Loucy (cell line): ENCODE measurements at regions not wholly inside any gene's neighbourhood (a gene's known extent, or its start where the extent isn't known, plus 50 kb on each side); places are given as distances from the start of the nearest gene placed in this dataset.

Experiments used
- H2AFZ ChIP-seq: fragments of 200-600 bp; sonication (generic); 2 replicates; pipeline ENCODE4 v1.6.0; 2016; ENCODE audit warnings: antibody characterized with exemption, mild to moderate bottlenecking, low read length, moderate library complexity
- H3F3A ChIP-seq: fragments of 200-600 bp; 2 replicates; pipeline ENCODE4 v1.6.0; 2016; ENCODE audit warnings: antibody characterized with exemption, low read depth, mild to moderate bottlenecking
- H3K27me3 ChIP-seq: fragments of 200-600 bp; sonication (generic); 2 replicates; pipeline ENCODE4 v1.6.1; 2014; ENCODE audit warnings: low read length, mild to moderate bottlenecking; ENCODE audit not compliant: insufficient read depth, poor library complexity, severe bottlenecking
- H3K36me3 ChIP-seq: fragments of 200-600 bp; sonication (generic); 2 replicates; pipeline ENCODE4 v1.6.1; 2016; ENCODE audit warnings: low read length; ENCODE audit not compliant: insufficient read depth
- H3K4me1 ChIP-seq: fragments of 200-600 bp; sonication (generic); 2 replicates; pipeline ENCODE4 v1.5.1; 2014; ENCODE audit warnings: low read length, mild to moderate bottlenecking; ENCODE audit not compliant: insufficient read depth, poor library complexity, severe bottlenecking
- H3K4me2 ChIP-seq: fragments of 200-600 bp; sonication (generic); 2 replicates; pipeline ENCODE4 v1.6.0; 2014; ENCODE audit warnings: antibody characterized with exemption, low read length, low read depth, mild to moderate bottlenecking; ENCODE audit not compliant: poor library complexity, severe bottlenecking
- H3K4me3 ChIP-seq: fragments of 200-600 bp; sonication (generic); 2 replicates; pipeline ENCODE4 v1.5.1; 2014; ENCODE audit warnings: low read length, mild to moderate bottlenecking, mixed read lengths; ENCODE audit not compliant: poor library complexity, severe bottlenecking
- H3K79me2 ChIP-seq: fragments of 200-600 bp; sonication (generic); 2 replicates; pipeline ENCODE4 v1.6.1; 2014; ENCODE audit warnings: low read length; ENCODE audit not compliant: insufficient read depth
- H3K9ac ChIP-seq: fragments of 200-600 bp; sonication (generic); 2 replicates; pipeline ENCODE4 v1.6.0; 2014; ENCODE audit warnings: mild to moderate bottlenecking, low read depth, low read length, moderate library complexity; ENCODE audit not compliant: poor library complexity, severe bottlenecking
- H3K9me2 ChIP-seq: fragments of 200-600 bp; sonication (generic); replicated peaks from 2 replicates; pipeline ENCODE4 v1.6.1; 2016; ENCODE audit warnings: low read depth, low read length, mixed read lengths
- H3K9me3 ChIP-seq: fragments of 200-600 bp; sonication (generic); 2 replicates; pipeline ENCODE4 v1.6.1; 2014; ENCODE audit warnings: mild to moderate bottlenecking, antibody characterized with exemption, low read length, low read depth; ENCODE audit not compliant: insufficient read depth
- H4K20me1 ChIP-seq: fragments of 200-600 bp; sonication (generic); 2 replicates; pipeline ENCODE4 v1.6.0; 2014; ENCODE audit warnings: antibody characterized with exemption, low read length, mild to moderate bottlenecking; ENCODE audit not compliant: insufficient read depth, poor library complexity, severe bottlenecking
- EZH2phosphoT487 ChIP-seq: fragments of 200-600 bp; IDR thresholded peaks from 2 replicates; pipeline ENCODE4 v1.6.1; 2018; ENCODE audit warnings: antibody characterized with exemption, mild to moderate bottlenecking, moderate library complexity, borderline replicate concordance
- TF ChIP-seq, protein P1 (sequence below): fragments of 200-600 bp; sonication (generic); conservative IDR thresholded peaks from 2 replicates; pipeline ENCODE4 v1.5.1; 2014; ENCODE audit warnings: mild to moderate bottlenecking, antibody characterized with exemption, low read length

DNA sequence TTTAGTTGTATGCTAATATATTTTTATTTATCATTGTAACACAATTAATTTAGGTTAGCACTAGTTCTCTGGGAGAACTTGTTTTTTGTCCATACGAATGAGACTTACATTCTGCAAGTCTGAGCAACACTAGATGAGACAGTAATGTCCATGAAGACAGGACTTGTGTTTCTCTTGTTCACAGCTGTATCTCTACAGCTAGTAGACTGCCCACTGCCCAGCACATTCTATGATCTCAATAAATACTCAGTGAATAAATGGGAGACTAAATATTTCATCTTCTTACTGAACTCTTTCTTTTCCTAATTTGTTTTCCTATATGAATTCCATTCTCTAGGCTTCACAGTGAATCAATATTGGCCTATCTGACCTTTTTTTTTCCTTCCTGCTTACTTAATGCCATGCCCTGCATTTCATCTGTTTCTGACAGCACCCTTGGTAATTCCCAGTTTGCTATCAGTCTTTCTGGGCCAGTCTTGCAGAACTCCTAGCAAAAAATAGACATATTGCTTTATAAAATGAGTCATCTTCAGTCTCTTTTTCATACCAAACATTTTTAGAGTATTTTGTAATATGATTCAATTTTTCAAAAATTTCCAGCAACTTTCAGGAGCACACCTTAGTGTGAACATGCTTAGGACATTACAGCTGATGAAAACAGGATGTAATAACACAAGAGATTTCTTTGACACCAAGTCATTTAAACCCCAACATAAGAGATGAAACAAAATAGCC lies 185.5 kb upstream of the ATP2B1 start:
- Histone ChIP-seq H3K36me3 (no peaks in the 10 kb centered on the region), H3K9me3 (no peaks in the 10 kb centered on the region), H3K79me2 (no peaks in the 10 kb centered on the region), H3K9ac (no peak overlapping the region), H3K4me2 (no peak overlapping the region), H3K4me3 (no peak overlapping the region), H3K4me1 (no peaks in the 10 kb centered on the region), H2AFZ (no peak overlapping the region), H4K20me1 (no peaks in the 10 kb centered on the region), H3F3A (no peaks in the 10 kb centered on the region), H3K27me3 (no peaks in the 10 kb centered on the region), H3K9me2 (0 out of 2 replicates have a peak, but pooled peaks cover 3% of the 10 kb centered on the region)
- TF ChIP-seq, protein P1, sequence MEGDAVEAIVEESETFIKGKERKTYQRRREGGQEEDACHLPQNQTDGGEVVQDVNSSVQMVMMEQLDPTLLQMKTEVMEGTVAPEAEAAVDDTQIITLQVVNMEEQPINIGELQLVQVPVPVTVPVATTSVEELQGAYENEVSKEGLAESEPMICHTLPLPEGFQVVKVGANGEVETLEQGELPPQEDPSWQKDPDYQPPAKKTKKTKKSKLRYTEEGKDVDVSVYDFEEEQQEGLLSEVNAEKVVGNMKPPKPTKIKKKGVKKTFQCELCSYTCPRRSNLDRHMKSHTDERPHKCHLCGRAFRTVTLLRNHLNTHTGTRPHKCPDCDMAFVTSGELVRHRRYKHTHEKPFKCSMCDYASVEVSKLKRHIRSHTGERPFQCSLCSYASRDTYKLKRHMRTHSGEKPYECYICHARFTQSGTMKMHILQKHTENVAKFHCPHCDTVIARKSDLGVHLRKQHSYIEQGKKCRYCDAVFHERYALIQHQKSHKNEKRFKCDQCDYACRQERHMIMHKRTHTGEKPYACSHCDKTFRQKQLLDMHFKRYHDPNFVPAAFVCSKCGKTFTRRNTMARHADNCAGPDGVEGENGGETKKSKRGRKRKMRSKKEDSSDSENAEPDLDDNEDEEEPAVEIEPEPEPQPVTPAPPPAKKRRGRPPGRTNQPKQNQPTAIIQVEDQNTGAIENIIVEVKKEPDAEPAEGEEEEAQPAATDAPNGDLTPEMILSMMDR: no peak
- no peak for TF ChIP-seq EZH2phosphoT487

DNA sequence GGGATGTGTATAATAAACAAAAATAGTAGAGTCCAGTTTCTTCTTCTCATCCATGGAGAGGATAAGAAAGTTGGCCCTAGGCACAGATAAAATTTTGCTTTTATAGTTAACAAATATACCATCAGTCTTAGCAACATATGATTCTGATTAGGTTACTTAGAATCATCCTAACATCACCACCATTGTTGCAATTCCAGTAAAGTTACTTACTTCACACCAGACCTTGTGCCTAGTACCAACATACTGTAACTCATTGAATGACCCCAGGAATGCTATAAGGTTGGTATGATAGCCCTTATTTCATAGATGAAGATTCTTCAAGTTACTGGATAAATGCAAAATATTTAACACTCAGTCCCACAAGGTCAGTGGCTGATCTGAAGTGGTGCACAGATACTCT lies 183.8 kb upstream of the ATP2B1 start:
- H3K4me3 ChIP-seq: no peak overlapping the region
- H3F3A ChIP-seq: no peaks in the 10 kb centered on the region
- H3K36me3 ChIP-seq: no peaks in the 10 kb centered on the region
- no peaks in the 10 kb centered on the region for H4K20me1 ChIP-seq
- H3K27me3 ChIP-seq: no peaks in the 10 kb centered on the region
- no peaks in the 10 kb centered on the region for H3K9me3 ChIP-seq
- no peaks in the 10 kb centered on the region for H3K9me2 ChIP-seq
- no peak overlapping the region for H3K4me2 ChIP-seq
- H3K4me1 ChIP-seq: no peaks in the 10 kb centered on the region
- no peaks in the 10 kb centered on the region for H3K79me2 ChIP-seq
- H3K9ac ChIP-seq: no peak overlapping the region
- H2AFZ ChIP-seq: no peak overlapping the region
- TF ChIP-seq, protein P1: no peak
- no peak for TF ChIP-seq EZH2phosphoT487

DNA sequence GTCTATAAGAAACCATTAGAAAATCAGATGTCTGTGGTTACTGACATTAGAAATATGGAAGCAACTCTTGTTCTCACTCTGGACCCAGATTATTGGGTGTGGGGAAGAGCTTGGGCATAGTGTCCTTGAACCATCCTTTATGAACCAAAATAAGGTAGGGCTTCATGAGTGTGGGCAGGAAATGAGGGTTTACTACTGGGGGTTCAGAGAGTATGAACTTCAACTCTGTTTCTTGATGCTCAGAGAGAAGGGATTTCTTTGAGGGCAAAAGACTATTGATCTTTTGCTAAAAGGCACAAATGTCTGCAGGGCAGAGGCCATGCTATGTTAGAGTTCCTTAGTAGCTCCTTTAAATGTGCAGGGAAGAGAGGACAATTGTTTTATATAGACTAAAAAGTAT lies 183.3 kb upstream of the ATP2B1 start:
- H4K20me1 ChIP-seq: no peaks in the 10 kb centered on the region
- H3K4me2 ChIP-seq: no peak overlapping the region
- H3K79me2 ChIP-seq: no peaks in the 10 kb centered on the region
- TF ChIP-seq, protein P1: no peak
- H3K9me3 ChIP-seq: no peaks in the 10 kb centered on the region
- H3K4me3 ChIP-seq: no peak overlapping the region
- H3K4me1 ChIP-seq: no peaks in the 10 kb centered on the region
- H2AFZ ChIP-seq: no peak overlapping the region
- no peaks in the 10 kb centered on the region for H3K36me3 ChIP-seq
- no peak overlapping the region for H3K9ac ChIP-seq
- H3K9me2 ChIP-seq: no peaks in the 10 kb centered on the region
- H3K27me3 ChIP-seq: no peaks in the 10 kb centered on the region
- H3F3A ChIP-seq: no peaks in the 10 kb centered on the region
